Transverse colon (tissue), 4 donors: ENCODE measurements at regions not wholly inside any gene's neighbourhood (a gene's known extent, or its start where the extent isn't known, plus 50 kb on each side); places are given as distances from the start of the nearest gene placed in this dataset.
"Not testable (repeated sequence)": the region's sequence is repeated elsewhere in the genome, so short reads cannot be mapped to it uniquely, and the experiment has no call there.

Experiments
- DNase-seq: peaks from one replicate; pipeline ENCODE4 v3.0.0-alpha.2; 2019
- H3K27ac ChIP-seq, 4 donors: fragments of 200-600 bp; sonication (generic); 2 replicates each; pipeline ENCODE4 v1.5.1; 2016 to 2018; ENCODE audit warnings: inconsistent platforms in 4 of 4
- H3K27me3 ChIP-seq: fragments of 200-600 bp; sonication (generic); 2 replicates; pipeline ENCODE4 v1.5.1; 2017; ENCODE audit warnings: inconsistent platforms
- H3K36me3 ChIP-seq, 4 donors: fragments of 200-600 bp; sonication (generic); 2 replicates each; pipeline ENCODE4 v1.5.1; 2017 to 2019; ENCODE audit warnings: inconsistent platforms in 4 of 4
- H3K4me1 ChIP-seq, 4 donors: fragments of 200-600 bp; sonication (generic); 2 replicates each; pipeline ENCODE4 v1.5.1; 2017 to 2020; ENCODE audit warnings: inconsistent platforms in 4 of 4
- H3K4me3 ChIP-seq, 4 donors: fragments of 200-600 bp; sonication (generic); 1 replicate in 1 of 4; 2 replicates in 3 of 4; pipeline versions ENCODE4 v1.5.1 to v1.6.1; 2017 to 2019; ENCODE audit warnings: inconsistent platforms in 4 of 4
- H3K9me3 ChIP-seq, 2 donors: fragments of 200-600 bp; sonication (generic); 2 replicates each; pipeline ENCODE4 v1.5.1; 2017 to 2019; ENCODE audit warnings: inconsistent platforms in 2 of 2
- EP300 ChIP-seq: sonication (generic); formaldehyde crosslinking; IDR thresholded peaks from one replicate; pipeline ENCODE4 v1.6.1; 2017; ENCODE audit warnings: antibody characterized with exemption, low read depth
- POLR2A ChIP-seq: fragments of 450-650 bp; IDR thresholded peaks from one replicate; pipeline ENCODE4 v1.6.1; 2016; ENCODE audit warnings: antibody characterized with exemption, mild to moderate bottlenecking, moderate library complexity
- POLR2AphosphoS5 ChIP-seq, 3 donors: sonication (generic); formaldehyde crosslinking; IDR thresholded peaks; one replicate each; pipeline ENCODE4 v1.6.1; 2016; ENCODE audit warnings: antibody characterized with exemption in 3 of 3
- WGBS, 2 donors: methylation state at CpG; one replicate each; pipeline ENCODE4 v1.1.5; 2018; ENCODE audit warnings: low coverage in 1 of 2; 5-methylcytosine and 5-hydroxymethylcytosine counted together
- in situ Hi-C, 4 donors: fragments of 200-750 bp; cut with MboI; loops; one replicate each; pipeline versions ENCODE4 v1.15.0 to v1.15.1; 2017; ENCODE audit warnings: low sequenced_read_pairs in 3 of 4, low pct_ligation_motif_present in 1 of 4, low pct_unique_long_range_greater_than_20kb in 1 of 4
- intact Hi-C: fragments of 100-400 bp; cut with DNase I; formaldehyde crosslinking; loops from one replicate; pipeline ENCODE4 v1.15.1; 2023; ENCODE audit warnings: low total_unique reads
- TF ChIP-seq, protein P1 (sequence below), 5 experiments: fragments of 200-600 bp in 3 of 5; fragments of 450-650 bp in 2 of 5; sonication (generic) in 3 of 5; IDR thresholded peaks; 1 replicate in 2 of 5; 2 replicates in 3 of 5; pipeline ENCODE4 v1.5.1; 2016 to 2017; ENCODE audit warnings: antibody characterized with exemption in 5 of 5, inconsistent platforms in 3 of 5, mild to moderate bottlenecking in 2 of 5, moderate library complexity in 1 of 5

GRCh38 chr2:210730672-210731071 is 174.3 kb downstream of the CPS1 start:
- no peaks in the 10 kb centered on the region for H3K4me1 ChIP-seq
- in situ Hi-C loops = no loop called here

DNA sequence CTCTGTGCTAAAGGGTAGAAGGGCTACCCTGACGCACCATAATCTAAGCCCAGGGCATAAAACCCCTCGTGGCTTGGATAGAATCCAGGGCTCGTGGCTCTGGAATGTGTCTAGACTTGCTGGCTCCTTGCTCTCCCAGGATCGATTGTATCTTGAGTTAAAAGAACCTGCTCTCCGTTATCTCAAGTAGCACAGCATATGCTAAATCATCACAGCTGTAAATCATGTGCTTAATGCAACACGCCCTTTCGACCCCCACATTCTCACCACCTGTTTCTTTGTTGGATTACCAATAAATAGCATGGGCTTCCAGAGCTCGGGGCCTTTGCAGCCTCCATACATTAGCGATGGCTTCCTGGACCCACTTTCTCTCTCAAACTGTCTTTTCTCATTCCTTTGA is 190.4 kb downstream of the CPS1 start:
- H3K27me3 ChIP-seq, DNase-seq, H3K27ac ChIP-seq, H3K9me3 ChIP-seq, H3K4me3 ChIP-seq, intact Hi-C loops, H3K36me3 ChIP-seq, H3K4me1 ChIP-seq, in situ Hi-C loops: not testable (repeated sequence)
- WGBS, 2 donors = 31 to 41% methylated on average over 3 to 9 of the region's 9 CpGs

More at GRCh38 chr2:210730672-210731071, 174.3 kb downstream of the CPS1 start:
- no peak for TF ChIP-seq EP300
- no peak for TF ChIP-seq POLR2A
- TF ChIP-seq, protein P1, sequence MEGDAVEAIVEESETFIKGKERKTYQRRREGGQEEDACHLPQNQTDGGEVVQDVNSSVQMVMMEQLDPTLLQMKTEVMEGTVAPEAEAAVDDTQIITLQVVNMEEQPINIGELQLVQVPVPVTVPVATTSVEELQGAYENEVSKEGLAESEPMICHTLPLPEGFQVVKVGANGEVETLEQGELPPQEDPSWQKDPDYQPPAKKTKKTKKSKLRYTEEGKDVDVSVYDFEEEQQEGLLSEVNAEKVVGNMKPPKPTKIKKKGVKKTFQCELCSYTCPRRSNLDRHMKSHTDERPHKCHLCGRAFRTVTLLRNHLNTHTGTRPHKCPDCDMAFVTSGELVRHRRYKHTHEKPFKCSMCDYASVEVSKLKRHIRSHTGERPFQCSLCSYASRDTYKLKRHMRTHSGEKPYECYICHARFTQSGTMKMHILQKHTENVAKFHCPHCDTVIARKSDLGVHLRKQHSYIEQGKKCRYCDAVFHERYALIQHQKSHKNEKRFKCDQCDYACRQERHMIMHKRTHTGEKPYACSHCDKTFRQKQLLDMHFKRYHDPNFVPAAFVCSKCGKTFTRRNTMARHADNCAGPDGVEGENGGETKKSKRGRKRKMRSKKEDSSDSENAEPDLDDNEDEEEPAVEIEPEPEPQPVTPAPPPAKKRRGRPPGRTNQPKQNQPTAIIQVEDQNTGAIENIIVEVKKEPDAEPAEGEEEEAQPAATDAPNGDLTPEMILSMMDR (IDR thresholded peaks at IDR 0.05) = no peak
- no peak for TF ChIP-seq POLR2AphosphoS5 (IDR thresholded peaks at IDR 0.05)
- Histone ChIP-seq H3K36me3 (no peaks in the 10 kb centered on the region), H3K4me3 (no peak overlapping the region), H3K27me3 (no peaks in the 10 kb centered on the region), H3K9me3 (no peaks in the 10 kb centered on the region), H3K27ac (no peak overlapping the region)
- 83 to 94% methylated on average over 2 of the region's 2 CpGs for WGBS, 2 donors
- intact Hi-C loops = no loop called here
- DNase-seq = no peak

- intact Hi-C loops (no loop called here), in situ Hi-C loops (no loop called here)
- Histone ChIP-seq H3K4me3 (no peak overlapping the region), H3K27me3 (no peaks in the 10 kb centered on the region), H3K4me1 (no peaks in the 10 kb centered on the region), H3K36me3 (no peaks in the 10 kb centered on the region), H3K27ac (no peak overlapping the region), H3K9me3 (no peaks in the 10 kb centered on the region)
- 29 to 36% methylated on average over 2 to 6 of the region's 6 CpGs for WGBS, 2 donors
- TF ChIP-seq EP300 (no peak), POLR2AphosphoS5 (IDR thresholded peaks at IDR 0.05) (no peak), POLR2A (no peak)
- TF ChIP-seq, protein P1 (IDR thresholded peaks at IDR 0.05) = no peak
- DNase-seq = no peak
Measured at GRCh38 chr2:210752532-210752931, 196.1 kb downstream of the CPS1 start.

- no peak overlapping the region for H3K4me3 ChIP-seq
- no peak for DNase-seq
- no peak overlapping the region for H3K27ac ChIP-seq
- H3K27me3 ChIP-seq = no peaks in the 10 kb centered on the region
- 54 to 79% methylated on average over 3 of the region's 3 CpGs for WGBS, 2 donors
- intact Hi-C loops = no loop called here
- in situ Hi-C loops = no loop called here
- H3K36me3 ChIP-seq = no peaks in the 10 kb centered on the region
- no peaks in the 10 kb centered on the region for H3K9me3 ChIP-seq
- H3K4me1 ChIP-seq = no peaks in the 10 kb centered on the region
- TF ChIP-seq POLR2A (no peak), EP300 (no peak), POLR2AphosphoS5 (IDR thresholded peaks at IDR 0.05) (no peak)
- TF ChIP-seq, protein P1 (IDR thresholded peaks at IDR 0.05) = no peak
Measured at GRCh38 chr2:210753386-210753785, 197.0 kb downstream of the CPS1 start.

GRCh38 chr2:210756855-210757254 is 200.5 kb downstream of the CPS1 start:
- intact Hi-C loops = no loop called here
- Histone ChIP-seq H3K4me1 (no peaks in the 10 kb centered on the region), H3K4me3 (no peak overlapping the region), H3K27ac (no peak overlapping the region), H3K9me3 (no peaks in the 10 kb centered on the region), H3K27me3 (no peaks in the 10 kb centered on the region), H3K36me3 (no peaks in the 10 kb centered on the region)
- TF ChIP-seq, protein P1 (IDR thresholded peaks at IDR 0.05) = no peak
- TF ChIP-seq EP300 (no peak), POLR2A (no peak), POLR2AphosphoS5 (IDR thresholded peaks at IDR 0.05) (no peak)
- DNase-seq = no peak
- in situ Hi-C loops = no loop called here
